Suppressor macrophage treated with lipopolysaccharide for 1 hour (primary cell): ENCODE measurements at regions not wholly inside any gene's neighbourhood (a gene's known extent, or its start where the extent isn't known, plus 50 kb on each side); places are given as distances from the start of the nearest gene placed in this dataset.
"Not testable (repeated sequence)": the region's sequence is repeated elsewhere in the genome, so short reads cannot be mapped to it uniquely, and the experiment has no call there.

Experiments used
- DNase-seq, 3 donors: peaks; one replicate each; pipeline ENCODE4 v3.0.0-alpha.2; 2020 to 2022

DNA sequence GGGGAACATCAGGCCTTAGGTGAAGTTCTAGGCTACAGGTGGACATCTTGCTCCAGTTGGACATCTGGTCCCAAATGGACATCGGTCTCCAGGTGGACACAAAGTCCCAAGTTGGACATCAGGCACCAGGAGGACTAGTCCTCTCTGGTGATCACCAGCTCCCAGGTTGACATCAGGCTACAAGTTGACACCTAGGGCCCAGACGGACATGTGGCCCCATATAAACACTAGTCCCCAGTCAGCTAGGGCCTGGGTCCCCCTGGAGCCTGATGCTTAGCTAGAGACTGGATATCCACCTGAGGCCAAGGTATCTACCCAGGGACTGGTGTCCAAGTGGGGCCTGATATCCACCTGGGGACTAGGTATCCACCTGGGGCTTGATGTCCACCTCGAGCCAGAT, 75.8 kb upstream of the ZNF337 start:
- DNase-seq, result not testable (repeated sequence)

DNA sequence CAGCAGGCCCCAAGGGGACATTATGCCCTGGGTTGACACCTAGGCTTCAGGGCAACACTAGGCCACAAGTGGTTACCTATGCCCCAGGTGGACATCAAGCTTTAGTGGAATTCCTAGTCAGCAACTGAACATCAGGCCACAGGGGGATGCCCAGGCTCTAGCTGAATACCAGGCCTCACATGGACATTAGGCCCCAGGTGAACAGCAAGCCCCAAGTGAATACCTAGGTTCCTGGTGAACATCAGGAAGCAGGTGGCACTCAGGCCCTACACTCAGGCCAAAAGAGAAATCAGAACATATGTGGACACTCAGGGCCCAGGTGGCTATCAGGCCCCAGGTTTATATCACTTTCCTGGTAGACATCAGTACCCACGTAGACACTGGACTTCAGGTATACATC, 75.2 kb upstream of the ZNF337 start:
- DNase-seq, result not testable (repeated sequence)

DNA sequence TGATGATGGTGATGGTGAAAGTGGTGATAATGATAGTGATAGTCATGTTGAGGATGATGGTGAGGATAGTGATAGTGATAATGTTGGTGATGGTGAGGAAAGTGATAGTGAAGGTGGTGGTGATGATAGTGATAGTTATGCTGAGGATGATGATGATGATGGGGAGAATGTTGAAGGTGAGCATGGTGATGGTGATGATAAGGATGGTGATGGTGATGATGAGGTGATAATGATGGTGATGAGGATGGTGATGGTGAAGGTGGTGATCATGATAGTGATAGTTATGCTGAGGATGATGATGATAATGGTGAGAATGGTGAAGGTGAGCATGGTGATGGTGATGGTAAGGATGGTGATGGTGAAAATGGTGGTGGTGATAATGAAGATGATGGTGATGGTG, 64.9 kb upstream of the ZNF337 start:
- no peak for DNase-seq

DNA sequence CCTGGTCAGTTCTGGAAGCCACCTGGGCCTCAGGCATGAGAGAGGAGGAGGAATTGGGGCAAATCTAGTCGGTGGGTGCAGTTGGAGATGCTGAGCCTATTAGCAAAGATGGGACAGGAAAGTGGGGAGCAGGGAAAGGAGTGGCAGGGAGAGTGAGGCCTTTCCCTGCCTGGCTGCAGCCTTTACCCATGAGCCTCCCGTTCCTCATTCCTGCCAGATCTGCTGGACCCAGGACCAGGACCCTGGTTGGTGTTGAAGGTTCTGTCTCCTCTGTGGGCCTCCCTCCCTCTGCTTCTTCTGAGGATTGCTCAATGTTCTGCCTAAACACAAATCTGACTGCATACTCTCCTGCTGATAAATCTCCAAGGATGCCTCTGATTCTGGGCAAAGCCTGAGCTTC, 64.4 kb upstream of the ZNF337 start:
- not testable (repeated sequence) for DNase-seq

DNA sequence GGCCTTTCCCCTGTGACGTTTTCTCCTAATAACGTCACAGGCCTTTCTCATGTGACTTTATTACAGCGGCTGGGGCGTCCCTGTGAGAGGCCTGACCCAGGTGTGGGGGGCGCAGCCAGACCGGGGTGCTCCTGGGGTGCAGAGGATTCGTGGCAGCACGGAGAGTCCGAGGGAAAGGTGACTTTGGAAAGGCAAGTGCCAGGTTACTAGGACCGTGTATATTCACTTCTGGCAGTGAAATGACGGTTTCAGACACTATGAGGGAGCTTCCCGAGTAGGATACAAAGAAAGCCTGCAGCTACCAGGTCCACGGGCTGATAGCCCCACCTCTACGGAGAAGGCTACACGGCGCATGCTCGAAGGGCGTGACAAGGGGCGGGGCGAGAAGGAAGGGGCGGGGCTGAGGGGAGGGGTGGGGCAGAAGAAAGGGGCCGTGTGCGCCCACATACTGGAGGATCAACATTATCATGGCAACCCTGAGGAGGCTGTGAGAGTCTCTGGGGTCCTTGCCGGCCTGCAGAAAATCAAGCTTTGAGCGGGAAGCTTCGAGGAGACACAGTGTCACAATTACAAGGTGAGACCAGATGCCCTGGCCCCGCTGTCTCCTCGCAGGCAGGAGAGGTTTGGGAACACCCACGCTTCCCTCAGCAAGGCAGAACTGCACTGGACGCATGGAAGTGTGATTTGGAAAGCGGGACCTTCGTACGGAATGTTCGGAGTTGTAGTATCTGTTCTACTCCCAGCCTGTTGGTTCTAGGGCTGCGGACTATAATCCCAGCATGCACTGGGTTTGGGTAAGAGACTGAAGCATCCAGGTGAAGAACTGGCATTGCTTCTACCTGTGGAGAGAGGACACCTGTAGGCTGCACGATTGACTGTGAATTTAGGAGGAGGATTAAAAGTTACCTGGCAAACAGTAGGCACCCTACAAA, 54.4 kb upstream of the ZNF337 start:
- peak; percentile 55 to 67 (median 56) for DNase-seq

DNA sequence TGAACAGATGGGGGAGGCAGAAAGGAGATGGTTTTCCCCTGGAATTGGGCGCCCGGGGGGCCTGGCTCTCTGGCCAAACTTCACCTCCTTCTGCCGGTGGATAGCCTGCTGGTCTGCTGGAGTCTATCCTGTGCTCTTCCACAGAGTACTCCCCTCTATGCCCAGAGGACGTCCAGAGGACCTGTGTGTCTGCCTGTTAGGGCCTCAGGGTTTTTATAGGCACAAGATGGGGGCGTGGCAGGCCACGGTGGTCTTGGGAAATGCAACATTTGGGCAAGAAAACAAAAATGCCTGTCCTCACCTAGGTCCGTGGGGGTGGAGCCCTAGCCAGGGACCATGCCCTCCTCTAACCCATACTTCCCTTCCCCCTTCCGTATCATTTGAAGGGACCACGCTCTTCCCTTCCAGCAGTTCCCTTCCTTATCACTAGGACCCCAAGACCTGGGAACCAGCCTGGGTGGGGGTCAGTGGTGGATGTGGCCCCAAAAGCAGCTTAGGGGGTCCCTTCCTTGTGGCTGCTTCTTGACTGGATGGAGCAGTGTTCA, 53.6 kb upstream of the ZNF337 start:
- no peak for DNase-seq

DNA sequence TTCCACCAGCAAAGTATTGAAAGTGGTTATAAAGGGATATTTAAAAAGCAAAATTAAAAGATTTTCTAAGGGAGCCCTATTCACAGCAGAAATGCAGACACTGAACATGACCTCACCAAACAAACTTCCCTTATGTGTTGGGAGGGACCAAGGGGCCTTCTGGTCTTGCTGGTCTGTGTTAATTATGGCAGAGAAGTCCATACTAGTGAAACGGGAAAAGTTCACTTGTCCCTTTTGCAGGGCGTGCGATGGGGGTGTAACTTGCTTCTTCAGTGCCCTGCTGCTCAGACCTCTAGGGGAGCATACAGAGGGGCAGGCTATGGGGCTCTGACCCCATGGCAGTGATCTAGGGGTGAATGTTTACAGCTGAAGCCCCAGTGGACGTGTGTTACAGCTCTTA, 53.0 kb upstream of the ZNF337 start:
- no peak for DNase-seq
